A549 (cell line): ENCODE measurements at regions not wholly inside any gene's neighbourhood (a gene's known extent, or its start where the extent isn't known, plus 50 kb on each side); places are given as distances from the start of the nearest gene placed in this dataset.
"Not testable (repeated sequence)": the region's sequence is repeated elsewhere in the genome, so short reads cannot be mapped to it uniquely, and the experiment has no call there.

Source experiments
- ATAC-seq, 2 experiments: fragments of 200-7000 bp in 1 of 2; fragments of >200 bp in 1 of 2; cut with Nextera tagmentation in 1 of 2; cut with Tn5 transposase in 1 of 2; 3 replicates each; pipeline versions ENCODE4 v1.8.0 to v1.9.1; 2018 to 2020; ENCODE audit warnings: mild to moderate bottlenecking in 1 of 2, moderate library complexity in 1 of 2
- CTCF ChIA-PET: fragments of 300-600 bp; sonication (Branson Sonifier 250); formaldehyde crosslinking; extraction: SDS; loops from one replicate; lab custom pipeline; 2021; ENCODE audit warnings: antibody characterized with exemption, inconsistent platforms; lab: Yijun Ruan, JAX
- POLR2A ChIA-PET: fragments of 350-600 bp; formaldehyde crosslinking; extraction: SDS; loops from one replicate; lab custom pipeline; 2021; ENCODE audit warnings: antibody characterized with exemption, inconsistent platforms; lab: Yijun Ruan, JAX
- DNase-seq, 2 experiments: peaks; one replicate each; pipeline versions ENCODE4 v3.0.0 to v3.0.0-alpha.2; 2011 to 2016; ENCODE audit warnings: low read depth in 1 of 2, low spot score in 1 of 2
- FAIRE-seq: peaks from 2 replicates; lab custom pipeline; 2011; peaks lifted over from hg19 to GRCh38; lab: Jason Lieb, UNC
- H3K27ac ChIP-seq, 2 experiments: fragments of >200 bp; sonication (Bioruptor Twin); formaldehyde crosslinking; 3 replicates each; pipeline ENCODE4 v1.5.1; 2016 to 2017
- H3K4me1 ChIP-seq: fragments of >200 bp; sonication (Bioruptor Twin); formaldehyde crosslinking; 3 replicates; pipeline ENCODE4 v1.6.1; 2016
- H3K4me2 ChIP-seq: fragments of >200 bp; sonication (Bioruptor Twin); formaldehyde crosslinking; 3 replicates; pipeline ENCODE4 v1.6.1; 2016
- H3K4me3 ChIP-seq: fragments of >200 bp; sonication (Bioruptor Twin); formaldehyde crosslinking; 3 replicates; pipeline ENCODE4 v1.5.1; 2016
- H3K9me3 ChIP-seq: fragments of >200 bp; sonication (Bioruptor Twin); formaldehyde crosslinking; 3 replicates; pipeline ENCODE4 v1.6.1; 2016
- BCL3 ChIP-seq: fragments of >200 bp; sonication (Bioruptor Twin); formaldehyde crosslinking; IDR thresholded peaks from 3 replicates; pipeline ENCODE4 v1.6.1; 2016
- CBX2 ChIP-seq: fragments of 200-600 bp; sonication (generic); IDR thresholded peaks from 2 replicates; pipeline ENCODE4 v1.6.1; 2016; ENCODE audit warnings: low read depth, mild to moderate bottlenecking, borderline replicate concordance
- CEBPB ChIP-seq, 2 experiments: fragments of >200 bp in 1 of 2; sonication (Bioruptor Twin) in 1 of 2; formaldehyde crosslinking in 1 of 2; IDR thresholded peaks; 2 replicates each; pipeline ENCODE4 v1.6.1; 2012 to 2016
- CHD4 ChIP-seq: fragments of 200-600 bp; sonication (generic); IDR thresholded peaks from 2 replicates; pipeline ENCODE4 v1.6.1; 2016; ENCODE audit warnings: antibody characterized with exemption, mild to moderate bottlenecking, borderline replicate concordance
- ELK1 ChIP-seq: fragments of 150-350 bp; IDR thresholded peaks from 2 replicates; pipeline ENCODE4 v1.6.1; 2014; ENCODE audit warnings: low read depth, mild to moderate bottlenecking, low read length
- FOSL2 ChIP-seq, 2 experiments: fragments of 450-650 bp in 1 of 2; fragments of >200 bp in 1 of 2; sonication (Bioruptor Twin) in 1 of 2; formaldehyde crosslinking; IDR thresholded peaks; 2 replicates each; pipeline versions ENCODE4 v1.5.0 to v1.6.1; 2016 to 2020; ENCODE audit warnings: mild to moderate bottlenecking in 1 of 2, moderate library complexity in 1 of 2
- FOXS1 ChIP-seq: fragments of 250-450 bp; sonication (Bioruptor Pico); IDR thresholded peaks from 2 replicates; pipeline ENCODE4 v1.5.0; 2020; ENCODE audit warnings: mild to moderate bottlenecking, moderate library complexity
- GATA3 ChIP-seq: IDR thresholded peaks from 2 replicates; pipeline ENCODE4 v1.6.1; 2012; ENCODE audit warnings: borderline replicate concordance
- HOXA7 ChIP-seq: fragments of 250-450 bp; sonication (Bioruptor Pico); IDR thresholded peaks from 2 replicates; pipeline ENCODE4 v1.5.0; 2020; ENCODE audit warnings: mild to moderate bottlenecking, moderate library complexity
- JUNB ChIP-seq: fragments of >200 bp; sonication (Bioruptor Twin); formaldehyde crosslinking; IDR thresholded peaks from 2 replicates; pipeline ENCODE4 v1.6.1; 2016
- KDM1A ChIP-seq: fragments of 200-600 bp; sonication (generic); IDR thresholded peaks from 2 replicates; pipeline ENCODE4 v1.6.1; 2016; ENCODE audit warnings: low read depth, mild to moderate bottlenecking
- MAFK ChIP-seq: fragments of 450-650 bp; IDR thresholded peaks from 2 replicates; pipeline ENCODE4 v1.6.1; 2014; ENCODE audit not compliant: partially characterized antibody
- NR3C1 ChIP-seq: fragments of >200 bp; sonication (Bioruptor Twin); formaldehyde crosslinking; IDR thresholded peaks from 3 replicates; pipeline ENCODE4 v1.6.1; 2017
- RARB ChIP-seq: fragments of 250-450 bp; sonication (Bioruptor Pico); IDR thresholded peaks from 2 replicates; pipeline ENCODE4 v1.8.0; 2021; ENCODE audit warnings: mild to moderate bottlenecking, moderate library complexity
- RCOR1 ChIP-seq: fragments of 150-350 bp; IDR thresholded peaks from 2 replicates; pipeline ENCODE4 v1.6.1; 2014; ENCODE audit warnings: antibody characterized with exemption, low read length, low read depth
- ZFP36 ChIP-seq: fragments of 450-650 bp; IDR thresholded peaks from 2 replicates; pipeline ENCODE4 v1.6.1; 2014; ENCODE audit warnings: borderline replicate concordance; ENCODE audit not compliant: partially characterized antibody
- ZNF302 ChIP-seq: fragments of 250-450 bp; sonication (Bioruptor Pico); IDR thresholded peaks from 2 replicates; pipeline ENCODE4 v1.9.0; 2021; ENCODE audit warnings: inconsistent platforms, mild to moderate bottlenecking, moderate library complexity
- WGBS: methylation state at CpG from one replicate; pipeline ENCODE4 v1.1.6; 2017; ENCODE audit errors: missing lambda C conversion rate; 5-methylcytosine and 5-hydroxymethylcytosine counted together
- TF ChIP-seq, protein P1 (sequence below): IDR thresholded peaks from 2 replicates; pipeline ENCODE4 v1.6.1; 2012
- TF ChIP-seq, protein P2 (sequence below): IDR thresholded peaks from 2 replicates; pipeline ENCODE4 v1.6.1; 2012

GRCh38 chr10:81576336-81576735 lies 298.7 kb upstream of the NRG3 start:
- WGBS, result 0% methylated on average over 1 of the region's 2 CpGs
- Histone ChIP-seq H3K4me3 (no peak overlapping the region), H3K4me2 (no peak overlapping the region)
- CTCF ChIA-PET, result no interaction called here
- FAIRE-seq, result no peak
- POLR2A ChIA-PET, result no interaction called here
- TF ChIP-seq, protein P1, sequence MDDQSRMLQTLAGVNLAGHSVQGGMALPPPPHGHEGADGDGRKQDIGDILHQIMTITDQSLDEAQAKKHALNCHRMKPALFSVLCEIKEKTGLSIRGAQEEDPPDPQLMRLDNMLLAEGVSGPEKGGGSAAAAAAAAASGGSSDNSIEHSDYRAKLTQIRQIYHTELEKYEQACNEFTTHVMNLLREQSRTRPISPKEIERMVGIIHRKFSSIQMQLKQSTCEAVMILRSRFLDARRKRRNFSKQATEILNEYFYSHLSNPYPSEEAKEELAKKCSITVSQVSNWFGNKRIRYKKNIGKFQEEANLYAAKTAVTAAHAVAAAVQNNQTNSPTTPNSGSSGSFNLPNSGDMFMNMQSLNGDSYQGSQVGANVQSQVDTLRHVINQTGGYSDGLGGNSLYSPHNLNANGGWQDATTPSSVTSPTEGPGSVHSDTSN, result no peak
- TF ChIP-seq BCL3 (no peak), NR3C1 (no peak), ZNF302 (CRISPR knock-in tag) (no peak)
- TF ChIP-seq, all 56 proteins: peak for 0
- Histone ChIP-seq H3K27ac (no peak overlapping the region), H3K4me1 (no peaks in the 10 kb centered on the region), H3K9me3 (no peaks in the 10 kb centered on the region; the same call in 2 of the 3 replicates)
- no peak for DNase-seq
- no peak for ATAC-seq

- POLR2A ChIA-PET, result no interaction called here
- ATAC-seq (no peak), DNase-seq (no peak), FAIRE-seq (no peak)
- Histone ChIP-seq H3K4me1 (peaks cover 4% of the 10 kb centered on the region; the same call in 2 of the 3 replicates), H3K4me3 (no peak overlapping the region), H3K4me2 (no peak overlapping the region), H3K9me3 (no peaks in the 10 kb centered on the region), H3K27ac (no peak overlapping the region)
- 13% methylated on average over 1 of the region's 1 CpG for WGBS
- TF ChIP-seq RCOR1, result no peak
- TF ChIP-seq CBX2, result no peak
- no peak for TF ChIP-seq HOXA7 (CRISPR knock-in tag)
- no peak for TF ChIP-seq MAFK
- TF ChIP-seq ELK1, result no peak
- TF ChIP-seq KDM1A, result no peak
- TF ChIP-seq RARB (CRISPR knock-in tag), result no peak
- CTCF ChIA-PET, result no interaction called here
Measured at GRCh38 chr10:81594991-81595390, 280.0 kb upstream of the NRG3 start.

GRCh38 chr10:81600185-81600584 lies 274.8 kb upstream of the NRG3 start:
- POLR2A ChIA-PET, result no interaction called here
- FAIRE-seq (no peak), ATAC-seq (peak; percentile 71 to 96), DNase-seq (peak; percentile 5 to 38)
- Histone ChIP-seq H3K4me2 (peak overlapping the region; percentile 41), H3K4me3 (no peak overlapping the region), H3K9me3 (no peaks in the 10 kb centered on the region), H3K27ac (peak overlapping the region in 1 of 2 experiments; percentile 25; a peak in 3 of 6 replicates), H3K4me1 (peaks cover 11% of the 10 kb centered on the region; the same call in 2 of the 3 replicates)
- CTCF ChIA-PET, result no interaction called here
- 0% methylated on average over 2 of the region's 2 CpGs for WGBS
- TF ChIP-seq GATA3, result no peak
- TF ChIP-seq JUNB, result peak; percentile 72
- peak; percentile 69; the same call in 1 of the 2 replicates for TF ChIP-seq FOSL2 (IDR thresholded peaks at IDR 0.05)
- TF ChIP-seq FOSL2 (CRISPR knock-in tag; IDR thresholded peaks at IDR 0.05), result peak; percentile 88
- TF ChIP-seq FOXS1 (CRISPR knock-in tag), result no peak
- peak in 1 of 2 experiments; percentile 40; a peak in 1 of 4 replicates for TF ChIP-seq CEBPB (IDR thresholded peaks at IDR 0.05)

- Histone ChIP-seq H3K9me3 (no peaks in the 10 kb centered on the region), H3K4me2 (no peak overlapping the region), H3K4me1 (peaks cover 11% of the 10 kb centered on the region; the same call in 2 of the 3 replicates), H3K27ac (no peak overlapping the region), H3K4me3 (no peak overlapping the region)
- no peak for FAIRE-seq
- no peak for ATAC-seq
- WGBS, result 23% methylated on average over 4 of the region's 4 CpGs
- CTCF ChIA-PET, result no interaction called here
- TF ChIP-seq FOXS1 (CRISPR knock-in tag) (no peak), CHD4 (no peak), ZFP36 (no peak)
- TF ChIP-seq, protein P2, sequence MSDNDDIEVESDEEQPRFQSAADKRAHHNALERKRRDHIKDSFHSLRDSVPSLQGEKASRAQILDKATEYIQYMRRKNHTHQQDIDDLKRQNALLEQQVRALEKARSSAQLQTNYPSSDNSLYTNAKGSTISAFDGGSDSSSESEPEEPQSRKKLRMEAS, result no peak
- POLR2A ChIA-PET, result no interaction called here
- no peak for DNase-seq
Measured at GRCh38 chr10:81603106-81603620, 271.8 kb upstream of the NRG3 start.

- H3K4me2 ChIP-seq, CTCF ChIA-PET, H3K27ac ChIP-seq, ATAC-seq, H3K9me3 ChIP-seq, FAIRE-seq, POLR2A ChIA-PET, H3K4me1 ChIP-seq, DNase-seq, H3K4me3 ChIP-seq: not testable (repeated sequence)
- 17% methylated on average over 6 of the region's 7 CpGs for WGBS
Measured at GRCh38 chr10:81644485-81644884, 230.5 kb upstream of the NRG3 start.
